ENCODE measurements at regions not wholly inside any gene's neighbourhood (a gene's known extent, or its start where the extent isn't known, plus 50 kb on each side); places are given as distances from the start of the nearest gene placed in this dataset.

GRCh38 chr7:13174991-13175390, 487.6 kb downstream of the ARL4A start:
- no peaks in the 10 kb centered on the region for H3K36me3 ChIP-seq (ENCODE audit: insufficient read depth)
- no peak overlapping the region for H3K27ac ChIP-seq (ENCODE audit: low read depth)
- no peak overlapping the region for H3K4me2 ChIP-seq
- H2AFZ ChIP-seq, result no peak overlapping the region
- H3K27me3 ChIP-seq (ENCODE audit: insufficient read depth), result no peaks in the 10 kb centered on the region
- no peaks in the 10 kb centered on the region for H3F3A ChIP-seq (replicated peaks; ENCODE audit: low read depth)
- no peaks in the 10 kb centered on the region for H3K79me2 ChIP-seq (replicated peaks; ENCODE audit: insufficient read depth)
- H3K4me1 ChIP-seq (ENCODE audit: insufficient read depth), result no peaks in the 10 kb centered on the region
- Mint-ChIP-seq H3K4me1 (no peaks in the 10 kb centered on the region), H3K9me3 (no peaks in the 10 kb centered on the region), H3K27ac (no peak overlapping the region), H3K27me3 (ENCODE audit: insufficient read depth, low read depth, poor library complexity) (peaks cover 1% of the 10 kb centered on the region), H3K36me3 (ENCODE audit: low read depth) (no peaks in the 10 kb centered on the region), H3K4me3 (no peak overlapping the region)
- no peaks in the 10 kb centered on the region for H4K20me1 ChIP-seq (replicated peaks; ENCODE audit: insufficient read depth)
- TF ChIP-seq EZH2phosphoT487 (IDR thresholded peaks at IDR 0.05; ENCODE audit: unreplicated experiment) (no peak), STAT1 (IDR thresholded peaks at IDR 0.05; ENCODE audit: unreplicated experiment) (no peak), JUNB (IDR thresholded peaks at IDR 0.05; ENCODE audit: unreplicated experiment) (no peak)
- no peak overlapping the region for H3K4me3 ChIP-seq
- DNase-seq (ENCODE audit: low spot score) (no peak), ATAC-seq (no peak)
- H3K9me2 ChIP-seq (ENCODE audit: insufficient read depth), result no peaks in the 10 kb centered on the region

DNA sequence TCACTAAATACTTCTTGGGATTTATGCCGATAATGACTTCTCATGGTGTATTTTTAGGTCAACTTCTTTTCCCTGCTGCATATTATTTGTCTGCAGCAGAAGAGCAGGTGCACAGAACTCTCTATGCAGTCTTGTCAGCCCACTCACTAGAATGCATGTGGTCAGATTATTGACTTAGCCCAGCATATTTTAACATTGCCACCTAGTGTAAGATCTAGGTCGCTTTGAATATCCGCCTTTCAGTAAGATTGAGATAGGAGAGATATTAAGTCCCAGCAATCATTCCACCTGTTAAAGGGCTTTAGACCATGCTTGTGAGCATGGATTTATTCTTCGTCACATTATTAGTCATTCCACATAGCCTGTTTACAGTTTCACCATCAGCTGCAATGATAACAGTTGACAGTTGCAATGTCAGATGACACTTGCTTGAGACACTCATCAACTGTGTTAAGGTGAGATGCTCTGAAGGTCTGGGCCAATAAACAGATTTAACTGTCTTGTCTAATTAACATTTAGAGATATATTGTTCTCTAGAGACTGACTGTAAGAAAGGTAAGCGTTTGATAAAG, 491.7 kb downstream of the ARL4A start:
- no peak overlapping the region for H2AFZ ChIP-seq
- Mint-ChIP-seq H3K36me3 (ENCODE audit: low read depth) (no peaks in the 10 kb centered on the region), H3K27me3 (ENCODE audit: insufficient read depth, low read depth, poor library complexity) (no peaks in the 10 kb centered on the region), H3K4me3 (no peak overlapping the region), H3K4me1 (no peaks in the 10 kb centered on the region), H3K9me3 (no peaks in the 10 kb centered on the region), H3K27ac (no peak overlapping the region)
- H3K27me3 ChIP-seq (ENCODE audit: insufficient read depth), result no peaks in the 10 kb centered on the region
- H3K27ac ChIP-seq (ENCODE audit: low read depth), result no peak overlapping the region
- H3F3A ChIP-seq (replicated peaks; ENCODE audit: low read depth), result no peaks in the 10 kb centered on the region
- H3K36me3 ChIP-seq (ENCODE audit: insufficient read depth), result no peaks in the 10 kb centered on the region
- H3K79me2 ChIP-seq (replicated peaks; ENCODE audit: insufficient read depth), result no peaks in the 10 kb centered on the region
- TF ChIP-seq JUNB (IDR thresholded peaks at IDR 0.05; ENCODE audit: unreplicated experiment) (no peak), CREB1 (CRISPR knock-in tag; IDR thresholded peaks at IDR 0.05; ENCODE audit: low read depth) (no peak), CTCF (conservative IDR thresholded peaks at IDR 0.05; ENCODE audit: low read depth in 2 of 2) (peak; percentile 20 to 54; a peak in 2 of 4 replicates)
- TF ChIP-seq, protein P1, sequence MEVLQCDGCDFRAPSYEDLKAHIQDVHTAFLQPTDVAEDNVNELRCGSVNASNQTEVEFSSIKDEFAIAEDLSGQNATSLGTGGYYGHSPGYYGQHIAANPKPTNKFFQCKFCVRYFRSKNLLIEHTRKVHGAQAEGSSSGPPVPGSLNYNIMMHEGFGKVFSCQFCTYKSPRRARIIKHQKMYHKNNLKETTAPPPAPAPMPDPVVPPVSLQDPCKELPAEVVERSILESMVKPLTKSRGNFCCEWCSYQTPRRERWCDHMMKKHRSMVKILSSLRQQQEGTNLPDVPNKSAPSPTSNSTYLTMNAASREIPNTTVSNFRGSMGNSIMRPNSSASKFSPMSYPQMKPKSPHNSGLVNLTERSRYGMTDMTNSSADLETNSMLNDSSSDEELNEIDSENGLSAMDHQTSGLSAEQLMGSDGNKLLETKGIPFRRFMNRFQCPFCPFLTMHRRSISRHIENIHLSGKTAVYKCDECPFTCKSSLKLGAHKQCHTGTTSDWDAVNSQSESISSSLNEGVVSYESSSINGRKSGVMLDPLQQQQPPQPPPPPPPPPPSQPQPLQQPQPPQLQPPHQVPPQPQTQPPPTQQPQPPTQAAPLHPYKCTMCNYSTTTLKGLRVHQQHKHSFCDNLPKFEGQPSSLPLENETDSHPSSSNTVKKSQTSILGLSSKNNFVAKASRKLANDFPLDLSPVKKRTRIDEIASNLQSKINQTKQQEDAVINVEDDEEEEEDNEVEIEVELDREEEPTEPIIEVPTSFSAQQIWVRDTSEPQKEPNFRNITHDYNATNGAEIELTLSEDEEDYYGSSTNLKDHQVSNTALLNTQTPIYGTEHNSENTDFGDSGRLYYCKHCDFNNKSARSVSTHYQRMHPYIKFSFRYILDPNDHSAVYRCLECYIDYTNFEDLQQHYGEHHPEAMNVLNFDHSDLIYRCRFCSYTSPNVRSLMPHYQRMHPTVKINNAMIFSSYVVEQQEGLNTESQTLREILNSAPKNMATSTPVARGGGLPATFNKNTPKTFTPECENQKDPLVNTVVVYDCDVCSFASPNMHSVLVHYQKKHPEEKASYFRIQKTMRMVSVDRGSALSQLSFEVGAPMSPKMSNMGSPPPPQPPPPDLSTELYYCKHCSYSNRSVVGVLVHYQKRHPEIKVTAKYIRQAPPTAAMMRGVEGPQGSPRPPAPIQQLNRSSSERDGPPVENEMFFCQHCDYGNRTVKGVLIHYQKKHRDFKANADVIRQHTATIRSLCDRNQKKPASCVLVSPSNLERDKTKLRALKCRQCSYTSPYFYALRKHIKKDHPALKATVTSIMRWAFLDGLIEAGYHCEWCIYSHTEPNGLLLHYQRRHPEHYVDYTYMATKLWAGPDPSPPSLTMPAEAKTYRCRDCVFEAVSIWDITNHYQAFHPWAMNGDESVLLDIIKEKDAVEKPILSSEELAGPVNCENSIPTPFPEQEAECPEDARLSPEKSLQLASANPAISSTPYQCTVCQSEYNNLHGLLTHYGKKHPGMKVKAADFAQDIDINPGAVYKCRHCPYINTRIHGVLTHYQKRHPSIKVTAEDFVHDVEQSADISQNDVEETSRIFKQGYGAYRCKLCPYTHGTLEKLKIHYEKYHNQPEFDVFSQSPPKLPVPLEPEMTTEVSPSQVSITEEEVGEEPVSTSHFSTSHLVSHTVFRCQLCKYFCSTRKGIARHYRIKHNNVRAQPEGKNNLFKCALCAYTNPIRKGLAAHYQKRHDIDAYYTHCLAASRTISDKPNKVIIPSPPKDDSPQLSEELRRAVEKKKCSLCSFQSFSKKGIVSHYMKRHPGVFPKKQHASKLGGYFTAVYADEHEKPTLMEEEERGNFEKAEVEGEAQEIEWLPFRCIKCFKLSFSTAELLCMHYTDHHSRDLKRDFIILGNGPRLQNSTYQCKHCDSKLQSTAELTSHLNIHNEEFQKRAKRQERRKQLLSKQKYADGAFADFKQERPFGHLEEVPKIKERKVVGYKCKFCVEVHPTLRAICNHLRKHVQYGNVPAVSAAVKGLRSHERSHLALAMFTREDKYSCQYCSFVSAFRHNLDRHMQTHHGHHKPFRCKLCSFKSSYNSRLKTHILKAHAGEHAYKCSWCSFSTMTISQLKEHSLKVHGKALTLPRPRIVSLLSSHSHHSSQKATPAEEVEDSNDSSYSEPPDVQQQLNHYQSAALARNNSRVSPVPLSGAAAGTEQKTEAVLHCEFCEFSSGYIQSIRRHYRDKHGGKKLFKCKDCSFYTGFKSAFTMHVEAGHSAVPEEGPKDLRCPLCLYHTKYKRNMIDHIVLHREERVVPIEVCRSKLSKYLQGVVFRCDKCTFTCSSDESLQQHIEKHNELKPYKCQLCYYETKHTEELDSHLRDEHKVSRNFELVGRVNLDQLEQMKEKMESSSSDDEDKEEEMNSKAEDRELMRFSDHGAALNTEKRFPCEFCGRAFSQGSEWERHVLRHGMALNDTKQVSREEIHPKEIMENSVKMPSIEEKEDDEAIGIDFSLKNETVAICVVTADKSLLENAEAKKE (CRISPR knock-in tag; IDR thresholded peaks at IDR 0.05), result no peak
- no peak for DNase-seq (ENCODE audit: low spot score)
- no peaks in the 10 kb centered on the region for H3K9me2 ChIP-seq (ENCODE audit: insufficient read depth)
- no peak for ATAC-seq
- H3K4me2 ChIP-seq, result no peak overlapping the region
- no peak overlapping the region for H3K4me3 ChIP-seq
- no peaks in the 10 kb centered on the region for H4K20me1 ChIP-seq (replicated peaks; ENCODE audit: insufficient read depth)
- H3K4me1 ChIP-seq (ENCODE audit: insufficient read depth), result no peaks in the 10 kb centered on the region

Measured in GM23338 (cell line).